ENCODE measurements at regions not wholly inside any gene's neighbourhood (a gene's known extent, or its start where the extent isn't known, plus 50 kb on each side); places are given as distances from the start of the nearest gene placed in this dataset.

GRCh38 chr3:76470285-76470684, 569.6 kb upstream of the ROBO2 start:
- no peak overlapping the region for H3K4me3 ChIP-seq
- H3K27me3 ChIP-seq (ENCODE audit: low read depth) = no peaks in the 10 kb centered on the region
- H3K4me1 ChIP-seq = no peaks in the 10 kb centered on the region
- TF ChIP-seq CTCF (IDR thresholded peaks at IDR 0.05) = no peak
- no peak for DNase-seq
- no peaks in the 10 kb centered on the region for H3K36me3 ChIP-seq
- no peaks in the 10 kb centered on the region for H3K9me3 ChIP-seq
- no peak for ATAC-seq
- intact Hi-C loops (cut with DNase I) = no loop called here
- no peak overlapping the region for H3K27ac ChIP-seq

GRCh38 chr3:76474632-76475031, 565.3 kb upstream of the ROBO2 start:
- no peaks in the 10 kb centered on the region for H3K9me3 ChIP-seq
- no peak for DNase-seq
- H3K27me3 ChIP-seq (ENCODE audit: low read depth) = no peaks in the 10 kb centered on the region
- no peak overlapping the region for H3K4me3 ChIP-seq
- intact Hi-C loops (cut with DNase I) = no loop called here
- TF ChIP-seq CTCF (IDR thresholded peaks at IDR 0.05) = no peak
- H3K4me1 ChIP-seq = no peaks in the 10 kb centered on the region
- H3K27ac ChIP-seq = no peak overlapping the region
- ATAC-seq = no peak
- no peaks in the 10 kb centered on the region for H3K36me3 ChIP-seq

GRCh38 chr3:76479161-76479650, 560.7 kb upstream of the ROBO2 start:
- H3K36me3 ChIP-seq = no peaks in the 10 kb centered on the region
- DNase-seq (no peak), ATAC-seq (no peak)
- no peaks in the 10 kb centered on the region for H3K9me3 ChIP-seq
- H3K4me3 ChIP-seq = no peak overlapping the region
- no peaks in the 10 kb centered on the region for H3K4me1 ChIP-seq
- no peak for TF ChIP-seq CTCF (IDR thresholded peaks at IDR 0.05)
- H3K27ac ChIP-seq = no peak overlapping the region
- intact Hi-C loops (cut with DNase I) = no loop called here
- no peaks in the 10 kb centered on the region for H3K27me3 ChIP-seq (ENCODE audit: low read depth)

GRCh38 chr3:76482510-76482909, 557.4 kb upstream of the ROBO2 start:
- Histone ChIP-seq H3K4me1 (no peaks in the 10 kb centered on the region), H3K9me3 (no peaks in the 10 kb centered on the region), H3K27me3 (ENCODE audit: low read depth) (no peaks in the 10 kb centered on the region), H3K36me3 (no peaks in the 10 kb centered on the region), H3K27ac (no peak overlapping the region), H3K4me3 (no peak overlapping the region)
- intact Hi-C loops (cut with DNase I) = no loop called here
- no peak for DNase-seq
- TF ChIP-seq CTCF (IDR thresholded peaks at IDR 0.05) = no peak
- ATAC-seq = no peak

GRCh38 chr3:76487446-76487845, 552.5 kb upstream of the ROBO2 start:
- no peak for DNase-seq
- Histone ChIP-seq H3K4me3 (no peak overlapping the region), H3K9me3 (no peaks in the 10 kb centered on the region), H3K4me1 (no peaks in the 10 kb centered on the region), H3K27ac (no peak overlapping the region), H3K27me3 (ENCODE audit: low read depth) (no peaks in the 10 kb centered on the region), H3K36me3 (no peaks in the 10 kb centered on the region)
- ATAC-seq = no peak
- TF ChIP-seq CTCF (IDR thresholded peaks at IDR 0.05) = no peak
- intact Hi-C loops (cut with DNase I) = no loop called here

GRCh38 chr3:76490064-76490463, 549.8 kb upstream of the ROBO2 start:
- intact Hi-C loops (cut with DNase I) = no loop called here
- Histone ChIP-seq H3K9me3 (no peaks in the 10 kb centered on the region), H3K36me3 (no peaks in the 10 kb centered on the region), H3K27ac (no peak overlapping the region), H3K4me1 (no peaks in the 10 kb centered on the region), H3K4me3 (no peak overlapping the region), H3K27me3 (ENCODE audit: low read depth) (no peaks in the 10 kb centered on the region)
- no peak for TF ChIP-seq CTCF (IDR thresholded peaks at IDR 0.05)
- no peak for ATAC-seq
- no peak for DNase-seq

Measured in lower lobe of right lung (tissue), 2 donors.